GM18508 (cell line): ENCODE measurements at regions not wholly inside any gene's neighbourhood (a gene's known extent, or its start where the extent isn't known, plus 50 kb on each side); places are given as distances from the start of the nearest gene placed in this dataset.

Experiments
- ATAC-seq: cut with Tn5 transposase; IDR thresholded peaks from one replicate; pipeline ENCODE4 v1.9.1; 2021; ENCODE audit warnings: moderate number of reproducible peaks; ENCODE audit not compliant: insufficient read depth, unreplicated experiment

GRCh38 chr3:16802389-16802788, 82.4 kb upstream of the PLCL2 start:
- ATAC-seq: no peak

DNA sequence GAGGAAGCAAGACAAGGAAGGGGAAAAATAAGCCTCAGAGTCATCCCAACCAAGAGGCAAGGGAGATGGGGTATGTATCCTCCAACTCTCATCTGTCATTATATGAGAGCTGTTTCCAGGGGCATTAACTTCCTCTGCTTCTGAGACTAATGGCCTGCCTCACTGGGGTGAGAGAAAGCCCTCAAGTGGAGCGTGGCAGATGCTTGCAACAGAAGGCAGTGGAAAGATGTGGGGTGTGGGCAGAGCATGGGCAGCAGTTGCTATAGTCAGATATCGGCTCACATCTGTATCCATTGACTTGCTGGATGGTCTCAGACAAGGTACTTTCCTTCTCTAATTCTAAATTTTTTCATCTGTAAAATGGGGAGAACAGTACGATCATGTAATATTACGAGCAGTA, 81.7 kb upstream of the PLCL2 start:
- no peak for ATAC-seq

DNA sequence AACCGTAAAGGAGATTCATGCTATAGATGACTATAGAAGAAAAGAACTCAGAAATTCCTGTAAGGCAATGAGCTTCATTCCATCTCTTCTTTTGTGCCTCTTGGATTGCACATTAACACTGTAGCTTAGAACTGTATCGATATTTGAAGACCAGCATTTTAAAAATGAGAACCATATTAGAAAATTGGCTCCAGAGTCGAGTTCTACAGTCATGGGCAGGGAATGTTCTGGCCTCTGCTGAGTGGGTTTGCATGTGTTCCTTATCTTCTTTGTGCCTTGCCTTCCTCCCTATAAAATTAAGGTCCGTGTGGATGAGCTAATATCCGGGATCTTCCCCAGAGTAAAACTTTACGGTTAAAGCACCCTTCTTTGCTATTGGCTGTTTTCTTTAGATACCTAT, 77.4 kb upstream of the PLCL2 start:
- ATAC-seq: no peak

- no peak for ATAC-seq
These were observed 76.2 kb upstream of the PLCL2 start for GRCh38 chr3:16808393-16809107.

DNA sequence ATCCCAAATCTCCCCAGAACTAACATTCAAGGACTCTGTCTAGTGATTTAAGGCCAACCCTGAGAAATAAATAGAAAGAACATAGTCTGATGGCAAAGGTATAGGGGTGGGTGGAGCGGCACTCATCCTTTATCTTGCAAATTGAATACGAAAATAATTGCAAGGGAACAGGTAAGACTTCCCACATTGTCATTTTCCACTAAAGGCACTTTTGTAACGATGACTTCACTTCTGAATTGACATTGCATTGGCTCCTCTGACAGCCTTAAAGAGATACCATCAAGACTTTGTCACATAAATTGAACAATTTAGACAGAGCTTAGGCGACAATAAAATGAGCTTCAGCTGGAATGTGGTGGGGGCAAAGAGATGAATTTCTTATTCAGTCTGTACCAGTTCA, 75.3 kb upstream of the PLCL2 start:
- ATAC-seq: no peak

DNA sequence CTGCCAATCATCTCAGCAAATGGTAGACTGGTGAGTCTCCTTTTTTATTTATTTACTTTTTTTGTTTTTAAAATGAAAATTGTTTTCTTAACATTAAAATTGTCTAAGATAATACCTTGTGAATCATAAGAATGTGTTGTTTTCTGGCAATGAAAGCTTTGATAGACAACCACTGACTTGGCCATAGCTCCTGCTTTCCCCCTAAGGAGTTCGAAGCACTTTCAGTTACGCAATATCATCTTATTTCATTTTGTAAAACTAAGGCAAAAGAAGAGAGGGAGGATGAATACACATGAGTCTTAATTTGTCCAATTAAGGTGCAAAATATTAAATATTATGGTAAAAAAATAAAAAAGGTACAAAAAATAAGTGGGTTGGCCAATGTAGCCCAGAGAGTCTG, 74.8 kb upstream of the PLCL2 start:
- no peak for ATAC-seq

- ATAC-seq: no peak
These were observed 74.0 kb upstream of the PLCL2 start for GRCh38 chr3:16810593-16811367.

DNA sequence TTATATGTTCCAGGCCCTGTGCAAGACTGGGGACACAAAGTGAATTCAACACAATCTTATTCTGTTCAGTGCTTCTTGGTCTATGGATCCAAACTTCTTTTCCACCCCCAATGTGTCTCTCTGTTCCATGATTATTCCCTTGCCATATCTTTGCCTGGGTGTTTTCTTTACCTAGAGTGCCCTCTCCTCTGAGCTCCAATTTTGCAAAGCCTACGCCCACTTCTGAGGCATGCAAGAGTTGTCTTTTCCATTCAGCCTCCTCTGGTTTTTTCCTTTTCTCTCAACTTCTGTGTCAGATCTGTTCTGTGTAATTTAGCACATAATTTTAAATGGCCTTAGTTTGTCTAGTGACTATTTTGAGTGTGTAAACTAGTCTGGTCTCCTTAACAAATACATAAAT, 72.8 kb upstream of the PLCL2 start:
- no peak for ATAC-seq

- ATAC-seq: no peak
These were observed 71.4 kb upstream of the PLCL2 start for GRCh38 chr3:16813336-16813735.

GRCh38 chr3:16816048-16816780, 68.5 kb upstream of the PLCL2 start:
- peak; percentile 73 for ATAC-seq

- no peak for ATAC-seq
These were observed 67.6 kb upstream of the PLCL2 start for GRCh38 chr3:16817197-16817596.

DNA sequence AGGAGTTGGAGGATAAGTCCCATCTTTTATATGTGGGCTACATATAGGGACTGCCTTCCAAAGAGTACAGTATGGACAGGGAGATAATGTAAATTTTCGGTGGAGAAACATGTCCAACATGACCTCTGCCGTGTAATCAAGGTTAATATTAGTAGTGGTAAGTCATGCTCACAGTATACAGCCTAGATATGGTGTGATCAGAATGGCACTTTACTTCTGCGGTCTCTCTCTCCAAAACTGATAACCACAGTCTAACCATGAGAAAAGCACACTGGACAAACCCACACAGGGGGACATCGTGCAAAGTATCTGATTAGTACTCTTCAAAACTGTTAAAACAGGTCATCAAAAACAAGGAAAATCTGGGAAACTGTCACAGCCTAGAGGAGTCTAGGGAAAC, 66.6 kb upstream of the PLCL2 start:
- no peak for ATAC-seq

DNA sequence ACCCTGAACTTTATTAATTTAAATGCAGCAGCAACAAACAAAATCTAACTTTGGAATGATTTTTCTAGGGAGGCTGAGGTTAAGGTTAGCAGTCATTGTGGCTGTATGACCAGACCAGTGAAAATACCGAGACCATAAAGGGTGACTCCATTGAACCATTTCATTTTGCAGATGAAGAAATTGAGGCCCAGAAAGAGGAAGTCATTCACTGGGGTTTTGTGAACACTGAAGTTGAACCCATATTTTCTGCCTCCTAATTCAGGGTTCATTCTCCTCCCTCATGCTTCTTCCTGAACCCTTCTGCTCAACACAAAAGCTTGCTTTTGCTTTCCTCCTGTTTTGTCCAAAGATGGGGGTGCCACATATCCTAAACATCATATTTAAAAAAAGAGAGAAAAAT, 65.8 kb upstream of the PLCL2 start:
- no peak for ATAC-seq

DNA sequence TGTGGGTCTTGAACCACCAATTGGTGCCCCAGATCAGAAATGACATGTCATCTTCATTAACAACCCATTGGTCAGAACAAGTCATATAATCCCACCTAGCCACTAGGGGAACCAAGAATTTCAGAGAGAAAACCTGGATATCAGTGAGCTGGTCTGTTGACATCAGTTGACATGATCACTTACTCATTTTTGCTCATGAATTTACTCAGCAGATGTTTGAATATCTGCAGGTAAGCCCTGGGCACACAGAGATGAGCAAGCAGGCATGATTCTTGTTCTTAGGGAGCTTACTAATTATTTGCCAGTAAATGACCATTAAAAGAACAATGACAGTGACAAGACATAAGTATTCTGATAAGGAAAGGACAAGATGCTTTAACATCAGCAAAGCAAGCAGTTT, 64.3 kb upstream of the PLCL2 start:
- no peak for ATAC-seq

DNA sequence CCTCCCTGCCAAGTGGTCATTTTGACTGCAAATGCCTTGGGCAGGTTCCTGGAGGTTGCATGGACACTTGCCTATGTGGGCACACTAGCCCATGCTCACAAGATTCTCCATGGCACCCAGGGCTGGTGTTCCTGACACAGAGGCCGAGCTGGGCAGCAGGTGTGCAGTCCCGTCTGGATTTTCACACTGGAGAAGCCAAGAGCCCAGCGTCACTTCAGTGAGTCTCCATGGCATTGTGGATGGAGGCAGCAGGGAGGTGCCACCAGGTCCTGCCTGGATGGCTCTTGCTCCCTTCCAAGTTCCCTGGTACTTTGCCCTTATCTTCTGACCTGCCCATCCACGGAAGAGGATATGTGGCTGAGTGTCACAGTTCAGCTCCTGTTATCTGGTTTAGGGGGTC, 63.7 kb upstream of the PLCL2 start:
- ATAC-seq: no peak

DNA sequence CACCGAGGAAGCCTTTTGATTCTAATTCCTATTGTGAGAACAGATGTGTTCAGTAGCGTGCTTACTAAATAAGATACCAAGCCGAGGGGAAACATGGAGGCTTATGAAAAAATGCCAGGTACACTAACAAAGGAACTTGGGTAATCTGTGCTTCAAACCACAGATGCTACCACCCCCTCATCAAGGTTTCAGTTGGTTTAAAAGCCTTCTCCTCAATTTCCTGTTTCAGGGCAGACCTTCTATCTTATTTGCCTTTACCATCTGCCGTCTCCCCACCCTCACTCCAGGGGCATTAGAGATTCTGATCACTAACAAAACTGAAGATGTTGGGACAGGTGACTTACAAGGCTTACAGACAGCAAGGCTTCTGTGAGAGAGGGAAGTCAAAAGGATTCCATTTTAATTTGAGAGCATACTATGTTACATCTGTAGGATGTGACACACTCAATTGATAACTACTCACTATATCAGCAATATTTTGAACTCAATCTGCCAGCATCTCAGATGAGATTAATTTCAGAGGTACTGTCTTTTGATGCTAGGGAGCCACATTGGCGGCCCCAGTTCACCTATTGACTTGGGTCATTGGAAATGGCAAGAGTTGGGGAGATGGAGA, 60.6 kb upstream of the PLCL2 start:
- peak; percentile 65 for ATAC-seq

DNA sequence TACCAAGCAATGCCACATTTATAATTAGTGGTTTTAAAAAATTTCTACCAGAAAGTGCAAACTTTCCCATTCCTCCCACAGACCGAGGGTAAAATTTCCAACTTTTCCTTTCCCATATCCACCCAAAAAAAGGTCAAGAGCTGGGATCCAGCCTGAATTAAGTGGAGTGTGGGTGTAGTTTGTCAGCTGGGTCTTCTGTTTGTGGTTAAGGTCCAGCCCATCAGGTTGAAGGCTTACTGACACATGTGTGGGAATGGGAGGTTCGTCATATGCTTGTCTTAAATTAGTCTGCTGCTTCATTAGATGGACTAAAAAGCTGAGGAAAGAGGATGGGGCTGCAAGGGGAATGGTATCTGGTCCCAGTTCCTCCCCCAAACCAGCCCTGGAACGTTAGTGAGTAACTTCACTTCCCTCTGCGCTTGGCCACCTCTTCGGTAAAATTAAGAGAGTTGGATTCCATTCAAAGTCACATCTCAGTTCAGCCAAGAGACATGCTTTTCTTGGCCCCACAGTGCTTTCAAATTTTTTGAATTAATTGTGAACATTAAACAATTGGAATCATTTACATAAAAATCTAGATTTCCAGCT, 59.0 kb upstream of the PLCL2 start:
- no peak for ATAC-seq

DNA sequence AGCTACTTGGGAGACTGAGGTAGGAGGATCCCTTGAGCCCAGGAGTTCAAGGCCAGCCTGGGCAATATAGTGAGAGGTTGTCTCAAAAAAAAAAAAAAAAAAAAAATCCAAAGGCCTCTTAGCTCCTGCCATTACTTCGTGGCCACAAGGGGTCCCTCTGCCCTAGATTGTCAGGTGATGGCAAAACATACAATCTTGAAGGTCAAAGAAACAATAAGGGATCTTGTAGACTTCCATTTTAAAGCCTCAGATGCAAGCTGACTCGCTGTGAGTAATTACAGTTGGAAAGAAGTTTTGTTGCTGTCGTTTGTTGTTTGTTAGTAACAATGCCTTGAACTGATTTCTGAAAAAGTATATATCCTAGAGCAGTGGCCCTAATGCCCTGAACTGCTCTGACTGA, 55.9 kb upstream of the PLCL2 start:
- no peak for ATAC-seq

GRCh38 chr3:16831846-16832245, 52.9 kb upstream of the PLCL2 start:
- ATAC-seq: no peak

DNA sequence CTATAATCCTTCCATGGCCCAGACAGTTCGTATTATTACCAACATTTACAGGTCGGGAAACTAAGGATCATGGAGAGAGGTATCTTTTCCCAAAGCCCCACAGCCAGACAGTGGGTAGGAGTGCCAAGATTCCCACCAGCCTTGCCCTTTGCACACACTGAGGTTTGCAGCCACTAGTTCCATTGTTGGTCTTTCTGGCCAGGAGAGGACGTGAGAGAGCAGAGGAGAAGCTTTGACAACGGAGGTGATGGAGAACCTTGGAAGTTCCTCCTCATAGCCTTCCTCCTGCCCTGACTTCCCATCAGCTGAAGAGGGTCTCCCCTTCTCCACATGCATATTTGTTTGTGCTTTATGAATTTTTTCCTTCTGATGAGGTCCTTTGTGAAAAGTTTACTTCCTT, 50.5 kb upstream of the PLCL2 start:
- no peak for ATAC-seq

DNA sequence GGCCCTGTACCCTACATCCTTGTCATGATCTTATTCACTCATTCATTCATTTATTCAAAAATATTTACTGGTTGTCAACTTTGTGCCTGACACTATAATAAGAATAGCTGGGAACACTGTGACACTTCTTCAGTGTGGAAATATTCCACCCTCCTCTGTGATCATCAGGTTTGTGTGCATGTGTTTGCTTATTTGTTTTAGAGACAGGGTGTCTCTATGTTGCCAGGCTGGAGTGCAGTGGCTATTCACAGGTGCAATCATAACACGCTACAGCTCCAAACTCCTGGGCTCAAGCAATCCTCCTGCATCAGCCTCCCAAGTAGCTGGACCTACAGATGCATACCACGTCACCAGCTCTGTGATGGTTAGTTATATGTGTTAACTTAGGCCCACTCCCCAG, 50.0 kb upstream of the PLCL2 start:
- ATAC-seq: no peak
